ENCODE measurements at regions not wholly inside any gene's neighbourhood (a gene's known extent, or its start where the extent isn't known, plus 50 kb on each side); places are given as distances from the start of the nearest gene placed in this dataset.

DNA sequence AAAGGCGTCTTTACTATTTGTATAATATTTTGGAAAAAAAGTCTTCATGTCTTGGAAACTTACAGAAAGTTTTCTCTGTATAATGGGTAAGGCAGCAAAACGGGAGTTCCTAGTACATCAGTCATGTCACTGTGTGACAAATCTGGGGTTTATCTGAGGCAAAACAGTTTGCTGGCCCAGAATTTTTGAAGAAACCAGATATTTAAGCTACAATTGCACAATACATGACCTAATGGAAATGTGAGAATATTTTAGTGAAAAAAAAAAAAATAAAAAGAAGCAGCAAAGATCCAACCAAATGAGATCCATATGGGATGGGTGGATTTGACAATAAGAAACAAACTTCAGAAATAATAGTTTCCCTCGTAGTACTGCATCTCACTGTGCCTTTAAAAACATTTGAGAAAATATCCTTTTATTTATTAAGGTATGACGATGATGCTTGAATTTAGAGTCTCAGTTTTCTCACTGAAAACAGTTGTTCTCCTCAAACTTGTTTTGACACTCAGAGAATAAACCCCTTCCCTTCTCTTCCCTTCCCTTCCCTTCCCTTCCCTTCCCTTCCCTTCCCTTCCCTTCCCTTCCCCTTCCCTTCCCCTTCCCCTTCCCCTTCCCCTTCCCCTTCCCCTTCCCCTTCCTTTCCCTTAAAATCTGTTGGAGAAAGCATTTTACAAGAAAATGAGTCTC lies 180.5 kb upstream of the TUT7 start:
- Histone ChIP-seq H3K36me3 (ENCODE audit: control insufficient read depth in 2 of 3, insufficient read depth in 3 of 3, low read length in 3 of 3) (no peaks in the 10 kb centered on the region), H3K9me3 (ENCODE audit: control insufficient read depth in 2 of 3, insufficient read depth in 1 of 3, low read length in 3 of 3) (no peaks in the 10 kb centered on the region), H3K27ac (ENCODE audit: low read depth in 2 of 2, low read length in 2 of 2) (no peak overlapping the region), H3K4me3 (ENCODE audit: low read length in 3 of 3) (no peak overlapping the region), H3K9ac (ENCODE audit: low read length in 3 of 3) (no peak overlapping the region), H3K27me3 (ENCODE audit: control insufficient read depth, insufficient read depth, low read length) (no peaks in the 10 kb centered on the region), H3K4me1 (ENCODE audit: control insufficient read depth in 2 of 3, insufficient read depth in 2 of 3, low read depth in 1 of 3, low read length in 3 of 3) (no peaks in the 10 kb centered on the region)
- FAIRE-seq (no peak), DNase-seq (no peak)
- TF ChIP-seq, protein P1, sequence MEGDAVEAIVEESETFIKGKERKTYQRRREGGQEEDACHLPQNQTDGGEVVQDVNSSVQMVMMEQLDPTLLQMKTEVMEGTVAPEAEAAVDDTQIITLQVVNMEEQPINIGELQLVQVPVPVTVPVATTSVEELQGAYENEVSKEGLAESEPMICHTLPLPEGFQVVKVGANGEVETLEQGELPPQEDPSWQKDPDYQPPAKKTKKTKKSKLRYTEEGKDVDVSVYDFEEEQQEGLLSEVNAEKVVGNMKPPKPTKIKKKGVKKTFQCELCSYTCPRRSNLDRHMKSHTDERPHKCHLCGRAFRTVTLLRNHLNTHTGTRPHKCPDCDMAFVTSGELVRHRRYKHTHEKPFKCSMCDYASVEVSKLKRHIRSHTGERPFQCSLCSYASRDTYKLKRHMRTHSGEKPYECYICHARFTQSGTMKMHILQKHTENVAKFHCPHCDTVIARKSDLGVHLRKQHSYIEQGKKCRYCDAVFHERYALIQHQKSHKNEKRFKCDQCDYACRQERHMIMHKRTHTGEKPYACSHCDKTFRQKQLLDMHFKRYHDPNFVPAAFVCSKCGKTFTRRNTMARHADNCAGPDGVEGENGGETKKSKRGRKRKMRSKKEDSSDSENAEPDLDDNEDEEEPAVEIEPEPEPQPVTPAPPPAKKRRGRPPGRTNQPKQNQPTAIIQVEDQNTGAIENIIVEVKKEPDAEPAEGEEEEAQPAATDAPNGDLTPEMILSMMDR (IDR thresholded peaks at IDR 0.05; ENCODE audit: borderline replicate concordance, extremely low read depth, insufficient read depth): no peak
- intact Hi-C loops (cut with DNase I): no loop called here

DNA sequence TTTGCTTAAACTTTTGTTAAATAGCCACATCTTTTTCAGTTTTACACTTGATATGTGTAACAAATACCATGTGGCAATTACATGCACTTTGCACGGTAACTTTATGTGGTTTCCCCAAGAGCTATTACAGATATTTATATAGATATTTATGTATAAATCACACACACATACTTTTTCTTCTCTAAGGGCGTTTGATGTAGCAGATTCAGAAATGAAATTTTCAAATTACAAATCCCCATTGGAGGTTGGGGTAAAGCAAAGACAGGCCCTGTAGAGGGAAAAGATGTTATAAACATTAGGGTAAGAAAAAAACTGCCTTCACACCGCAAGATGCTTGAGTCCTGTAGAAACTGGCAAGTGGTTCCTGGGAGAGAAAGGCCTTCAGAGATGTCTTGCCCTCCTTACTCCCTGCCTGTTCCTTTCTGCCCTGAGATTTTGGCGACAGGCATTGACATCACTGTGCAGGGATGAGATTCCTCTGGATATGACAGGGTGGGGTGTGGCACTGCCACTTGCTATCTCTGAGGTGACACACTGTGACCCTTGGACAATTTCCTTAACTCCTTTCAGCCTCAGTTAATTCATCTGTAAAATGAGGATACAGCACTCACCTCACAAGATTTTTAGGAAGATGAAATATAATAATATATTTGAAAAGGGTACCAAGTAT lies 177.9 kb upstream of the TUT7 start:
- FAIRE-seq: no peak
- intact Hi-C loops (cut with DNase I): no loop called here

DNA sequence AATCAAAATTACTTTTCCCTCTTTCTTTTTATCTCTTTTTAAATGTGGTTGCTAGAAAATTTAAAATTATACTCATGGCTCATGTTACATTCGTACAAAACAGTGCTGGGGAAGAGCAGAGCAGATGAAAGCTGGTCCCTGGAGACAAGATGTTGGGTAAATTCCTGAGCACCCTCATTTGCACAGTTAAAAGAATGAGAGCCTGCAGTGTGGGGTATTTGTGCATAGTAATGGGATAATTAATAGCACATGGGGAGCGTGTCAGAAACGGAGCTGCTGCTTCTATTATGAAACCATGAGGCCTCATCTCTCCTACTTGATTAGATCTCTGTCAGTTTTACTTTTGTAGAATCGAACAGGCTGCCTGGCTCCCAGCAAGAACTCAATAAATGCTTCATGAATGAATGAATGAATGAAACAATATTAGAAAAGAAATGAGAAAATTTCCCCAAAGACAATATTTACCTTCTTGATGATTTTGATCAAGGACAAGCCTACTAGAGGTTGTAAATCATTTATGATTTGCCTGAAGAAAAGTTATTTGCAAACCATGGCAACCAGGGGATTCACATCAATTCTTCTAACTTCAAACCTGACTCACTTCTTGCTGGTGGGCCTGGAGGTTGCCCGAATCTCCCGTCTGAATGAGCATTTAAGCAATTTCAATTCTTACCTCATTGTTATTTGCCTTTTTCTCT lies 177.2 kb upstream of the TUT7 start:
- Histone ChIP-seq H3K4me3 (ENCODE audit: low read length in 3 of 3) (no peak overlapping the region), H3K36me3 (ENCODE audit: control insufficient read depth in 2 of 3, insufficient read depth in 3 of 3, low read length in 3 of 3) (no peaks in the 10 kb centered on the region), H3K9me3 (ENCODE audit: control insufficient read depth in 2 of 3, insufficient read depth in 1 of 3, low read length in 3 of 3) (no peaks in the 10 kb centered on the region), H3K9ac (ENCODE audit: low read length in 3 of 3) (no peak overlapping the region), H3K27ac (ENCODE audit: low read depth in 2 of 2, low read length in 2 of 2) (no peak overlapping the region), H3K4me1 (ENCODE audit: control insufficient read depth in 2 of 3, insufficient read depth in 2 of 3, low read depth in 1 of 3, low read length in 3 of 3) (peaks cover 0 to 3% (median 0%) of the 10 kb centered on the region in 3 donors), H3K27me3 (ENCODE audit: control insufficient read depth, insufficient read depth, low read length) (no peaks in the 10 kb centered on the region)
- DNase-seq (no peak), FAIRE-seq (no peak)
- TF ChIP-seq, protein P1 (IDR thresholded peaks at IDR 0.05; ENCODE audit: borderline replicate concordance, extremely low read depth, insufficient read depth): no peak
- intact Hi-C loops (cut with DNase I): no loop called here

More for the DNA sequence above, 177.9 kb upstream of the TUT7 start:
- no peaks in the 10 kb centered on the region for H3K4me1 ChIP-seq (ENCODE audit: control insufficient read depth in 2 of 3, insufficient read depth in 2 of 3, low read depth in 1 of 3, low read length in 3 of 3)
- H3K4me3 ChIP-seq (ENCODE audit: low read length in 3 of 3): no peak overlapping the region
- no peak overlapping the region for H3K9ac ChIP-seq (ENCODE audit: low read length in 3 of 3)
- no peaks in the 10 kb centered on the region for H3K36me3 ChIP-seq (ENCODE audit: control insufficient read depth in 2 of 3, insufficient read depth in 3 of 3, low read length in 3 of 3)
- no peak for DNase-seq
- H3K27ac ChIP-seq (ENCODE audit: low read depth in 2 of 2, low read length in 2 of 2): no peak overlapping the region
- TF ChIP-seq, protein P1 (IDR thresholded peaks at IDR 0.05; ENCODE audit: borderline replicate concordance, extremely low read depth, insufficient read depth): no peak
- H3K9me3 ChIP-seq (ENCODE audit: control insufficient read depth in 2 of 3, insufficient read depth in 1 of 3, low read length in 3 of 3): no peaks in the 10 kb centered on the region
- no peaks in the 10 kb centered on the region for H3K27me3 ChIP-seq (ENCODE audit: control insufficient read depth, insufficient read depth, low read length)
